ENCODE measurements at regions not wholly inside any gene's neighbourhood (a gene's known extent, or its start where the extent isn't known, plus 50 kb on each side); places are given as distances from the start of the nearest gene placed in this dataset.
A peak's percentile ranks its signal among the peaks of the same experiment; 100 is the strongest.
"Not testable (repeated sequence)": the region's sequence is repeated elsewhere in the genome, so short reads cannot be mapped to it uniquely, and the experiment has no call there.

DNA sequence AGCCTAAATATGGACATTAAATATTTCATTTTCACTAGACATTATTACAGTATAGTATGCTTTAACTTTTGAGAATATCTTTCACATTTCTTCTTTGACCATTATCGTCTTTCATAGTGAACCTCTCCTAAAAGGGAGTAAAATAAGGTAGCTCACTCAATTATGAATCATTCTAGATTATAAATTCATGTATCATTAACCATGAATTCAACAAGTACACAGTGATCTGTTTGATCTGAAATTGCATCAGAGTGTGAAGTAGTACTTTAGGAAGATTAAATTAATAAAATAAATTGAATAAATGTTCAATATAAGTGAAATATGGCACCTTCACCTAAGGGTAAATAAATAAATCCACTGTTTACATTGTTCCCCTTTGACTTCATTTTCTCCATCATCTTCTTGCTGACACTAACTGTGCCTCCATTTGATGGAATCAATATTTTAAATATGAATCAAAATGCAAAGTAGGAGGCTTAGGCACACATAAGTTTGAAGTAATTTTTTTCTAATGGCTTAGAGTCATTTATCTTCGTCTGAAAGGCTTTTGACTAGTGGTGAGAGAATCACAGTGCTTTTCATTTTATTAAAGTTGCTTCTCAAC is 174.1 kb upstream of the MDFIC2 start:
- H3K4me3 ChIP-seq (ENCODE audit: low read length), result no peak overlapping the region
- TF ChIP-seq, protein P1, sequence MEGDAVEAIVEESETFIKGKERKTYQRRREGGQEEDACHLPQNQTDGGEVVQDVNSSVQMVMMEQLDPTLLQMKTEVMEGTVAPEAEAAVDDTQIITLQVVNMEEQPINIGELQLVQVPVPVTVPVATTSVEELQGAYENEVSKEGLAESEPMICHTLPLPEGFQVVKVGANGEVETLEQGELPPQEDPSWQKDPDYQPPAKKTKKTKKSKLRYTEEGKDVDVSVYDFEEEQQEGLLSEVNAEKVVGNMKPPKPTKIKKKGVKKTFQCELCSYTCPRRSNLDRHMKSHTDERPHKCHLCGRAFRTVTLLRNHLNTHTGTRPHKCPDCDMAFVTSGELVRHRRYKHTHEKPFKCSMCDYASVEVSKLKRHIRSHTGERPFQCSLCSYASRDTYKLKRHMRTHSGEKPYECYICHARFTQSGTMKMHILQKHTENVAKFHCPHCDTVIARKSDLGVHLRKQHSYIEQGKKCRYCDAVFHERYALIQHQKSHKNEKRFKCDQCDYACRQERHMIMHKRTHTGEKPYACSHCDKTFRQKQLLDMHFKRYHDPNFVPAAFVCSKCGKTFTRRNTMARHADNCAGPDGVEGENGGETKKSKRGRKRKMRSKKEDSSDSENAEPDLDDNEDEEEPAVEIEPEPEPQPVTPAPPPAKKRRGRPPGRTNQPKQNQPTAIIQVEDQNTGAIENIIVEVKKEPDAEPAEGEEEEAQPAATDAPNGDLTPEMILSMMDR (conservative IDR thresholded peaks at IDR 0.05; ENCODE audit: low read depth, low read length), result no peak
- DNase-seq (ENCODE audit: low read depth), result no peak

DNA sequence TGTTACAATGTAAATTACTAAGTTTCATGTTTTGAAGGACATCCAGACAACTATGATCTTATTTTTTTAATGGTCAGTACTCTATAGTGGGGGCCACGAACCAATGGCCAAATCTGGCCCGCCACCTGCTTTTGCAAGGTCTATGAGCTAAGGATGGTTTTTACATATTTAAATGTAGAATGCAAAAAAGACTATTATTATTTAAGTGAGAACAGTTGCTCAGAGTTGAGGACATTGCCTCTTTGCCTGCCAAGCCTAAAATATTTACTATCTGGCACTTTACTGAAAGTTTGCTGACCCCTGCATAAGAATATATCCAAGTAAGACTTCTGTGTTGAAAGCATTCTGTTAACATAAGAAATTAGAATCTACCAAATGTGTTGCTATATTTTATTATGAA is 163.7 kb upstream of the MDFIC2 start:
- TF ChIP-seq, protein P1 (conservative IDR thresholded peaks at IDR 0.05; ENCODE audit: low read depth, low read length), result no peak
- H3K4me3 ChIP-seq (ENCODE audit: low read length), result no peak overlapping the region
- no peak for DNase-seq (ENCODE audit: low read depth)

- no peak overlapping the region for H3K4me3 ChIP-seq (ENCODE audit: low read length)
- DNase-seq (ENCODE audit: low read depth), result peak; percentile 24
- TF ChIP-seq, protein P1 (conservative IDR thresholded peaks at IDR 0.05; ENCODE audit: low read depth, low read length), result no peak
Measured at GRCh38 chr3:70471464-70472342, 159.3 kb upstream of the MDFIC2 start.

DNA sequence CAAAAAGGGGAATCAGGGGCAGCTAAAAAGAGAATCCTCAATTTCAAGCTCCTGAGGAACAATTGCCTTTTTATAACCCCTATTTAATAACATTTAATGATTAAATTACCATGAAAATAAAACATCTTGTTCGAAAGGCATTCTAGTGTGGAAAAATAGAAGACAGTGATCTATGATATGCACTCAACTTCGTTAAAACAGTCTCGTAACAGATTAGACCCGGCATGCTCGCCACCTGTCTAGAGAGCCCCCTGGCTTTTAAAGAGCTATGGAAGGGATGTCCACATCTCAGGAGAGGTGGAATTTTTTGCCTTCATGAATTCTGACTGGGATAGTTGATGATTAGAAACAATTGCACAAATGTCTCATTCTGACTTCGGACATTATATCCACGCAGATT is 153.7 kb upstream of the MDFIC2 start:
- TF ChIP-seq, protein P1 (conservative IDR thresholded peaks at IDR 0.05; ENCODE audit: low read depth, low read length), result no peak
- no peak overlapping the region for H3K4me3 ChIP-seq (ENCODE audit: low read length)
- DNase-seq (ENCODE audit: low read depth), result no peak

DNA sequence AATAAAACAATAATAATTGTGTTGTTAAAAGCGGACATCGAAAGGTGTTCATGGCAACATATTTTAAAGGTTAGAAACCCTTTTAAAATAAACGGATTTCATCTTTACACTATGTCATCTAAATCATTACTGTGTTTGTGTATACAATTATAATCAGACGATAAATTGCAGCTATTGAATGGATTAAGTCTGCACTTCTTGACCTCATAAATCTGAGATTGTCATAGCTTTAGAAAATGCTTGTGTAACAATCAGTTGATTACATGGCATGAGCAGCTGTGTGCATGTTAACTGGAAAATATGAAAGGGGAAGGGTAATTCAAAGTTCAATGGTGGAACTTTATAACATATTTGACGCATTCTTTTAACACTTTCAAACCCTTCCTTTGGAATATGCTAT is 152.4 kb upstream of the MDFIC2 start:
- no peak overlapping the region for H3K4me3 ChIP-seq (ENCODE audit: low read length)
- DNase-seq (ENCODE audit: low read depth), result no peak
- TF ChIP-seq, protein P1 (conservative IDR thresholded peaks at IDR 0.05; ENCODE audit: low read depth, low read length), result no peak

GRCh38 chr3:70464465-70464864 is 152.0 kb upstream of the MDFIC2 start:
- TF ChIP-seq, protein P1 (conservative IDR thresholded peaks at IDR 0.05; ENCODE audit: low read depth, low read length), result no peak
- H3K4me3 ChIP-seq (ENCODE audit: low read length), result no peak overlapping the region
- DNase-seq (ENCODE audit: low read depth), result no peak

- DNase-seq (ENCODE audit: low read depth); H3K4me3 ChIP-seq (ENCODE audit: low read length): not testable (repeated sequence)
Measured at GRCh38 chr3:70450220-70450619, 137.8 kb upstream of the MDFIC2 start.

DNA sequence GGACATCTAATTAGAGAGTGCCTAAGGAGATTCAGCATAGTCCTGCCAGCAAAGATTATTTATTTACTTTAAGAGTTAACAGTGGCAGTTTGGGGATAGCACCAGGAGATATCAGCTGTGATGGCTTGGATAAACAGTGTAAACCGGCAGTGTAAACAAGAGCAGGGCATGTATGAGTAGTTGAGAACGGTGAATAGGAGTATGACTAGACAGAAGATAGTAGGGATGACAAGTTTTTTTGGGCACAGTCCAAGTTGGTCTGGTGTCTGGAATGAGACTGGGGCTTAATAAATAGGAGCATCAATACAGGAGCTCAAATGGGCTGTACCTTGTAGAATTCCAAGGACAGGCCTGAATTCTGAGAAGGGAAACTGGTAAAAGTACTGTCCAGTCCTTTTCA is 123.0 kb upstream of the MDFIC2 start:
- not testable (repeated sequence) for H3K4me3 ChIP-seq (ENCODE audit: low read length); DNase-seq (ENCODE audit: low read depth)
